ENCODE measurements at regions not wholly inside any gene's neighbourhood (a gene's known extent, or its start where the extent isn't known, plus 50 kb on each side); places are given as distances from the start of the nearest gene placed in this dataset.
A peak's percentile ranks its signal among the peaks of the same experiment; 100 is the strongest.
"Not testable (repeated sequence)": the region's sequence is repeated elsewhere in the genome, so short reads cannot be mapped to it uniquely, and the experiment has no call there.

GRCh38 chr1:232743999-232744398, 61.2 kb upstream of the MAP10 start:
- no peaks in the 10 kb centered on the region; the same call in 1 of the 2 replicates for H3K36me3 ChIP-seq (ENCODE audit: low read depth, low read length)
- H3K27me3 ChIP-seq (ENCODE audit: low read length) = no peaks in the 10 kb centered on the region
- H4K20me1 ChIP-seq (ENCODE audit: low read length) = no peaks in the 10 kb centered on the region
- H3K9me3 ChIP-seq (ENCODE audit: low read length) = 0 out of 2 replicates have a peak, but pooled peaks cover 3% of the 10 kb centered on the region
- intact Hi-C loops (cut with micrococcal nuclease) = no loop called here
- no peaks in the 10 kb centered on the region for H3K9me2 ChIP-seq (replicated peaks; ENCODE audit: low read length)
- no peaks in the 10 kb centered on the region for H3K4me1 ChIP-seq (ENCODE audit: insufficient read depth, low read length)
- H3F3A ChIP-seq (ENCODE audit: low read length, unreplicated experiment) = no peaks in the 10 kb centered on the region
- no peaks in the 10 kb centered on the region for H3K79me2 ChIP-seq (ENCODE audit: low read length)
- ATAC-seq (no peak), DNase-seq (no peak)
- no peak overlapping the region for H2AFZ ChIP-seq (ENCODE audit: low read length)
- H3K27ac ChIP-seq (ENCODE audit: low read length) = no peak overlapping the region
- ChIA-PET CTCF (no interaction called here), POLR2A (ENCODE audit: unreplicated experiment) (no interaction called here)
- no peak overlapping the region for H3K4me2 ChIP-seq (ENCODE audit: low read length)
- no TSS peak for BruUV-seq (replicated peaks)
- no peak overlapping the region for H3K9ac ChIP-seq (ENCODE audit: low read length)
- no peak overlapping the region for H3K4me3 ChIP-seq (ENCODE audit: low read length)
- TF ChIP-seq CTCF (conservative IDR thresholded peaks at IDR 0.05; ENCODE audit: low read depth, low read length) (no peak), EZH2 (IDR thresholded peaks at IDR 0.05; ENCODE audit: low read length, unreplicated experiment) (no peak), EZH2phosphoT487 (IDR thresholded peaks at IDR 0.05; ENCODE audit: borderline replicate concordance, low read length) (no peak)

DNA sequence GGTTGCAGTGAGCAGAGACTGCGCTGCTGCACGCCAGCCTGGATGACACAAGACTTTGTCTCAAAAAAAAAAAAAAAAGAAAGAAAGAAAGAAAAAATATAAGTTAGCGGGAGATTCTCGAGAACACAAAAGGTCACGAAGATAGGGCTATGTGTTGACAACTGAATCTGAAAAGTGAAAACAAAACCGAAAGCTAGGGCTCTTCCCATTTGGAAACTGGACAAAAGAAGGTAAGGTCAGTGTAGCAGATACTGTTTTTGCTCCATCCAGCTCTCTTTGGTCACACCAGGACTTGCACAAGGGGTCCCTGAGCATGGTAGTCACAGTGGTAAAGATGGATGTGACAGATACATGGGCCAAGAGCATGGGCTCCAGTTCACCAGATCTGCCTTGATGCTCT, 60.4 kb upstream of the MAP10 start:
- Histone ChIP-seq H3K9me3 (ENCODE audit: low read length) (peaks cover 11% of the 10 kb centered on the region; the same call in 1 of the 2 replicates), H3K4me1 (ENCODE audit: insufficient read depth, low read length) (no peaks in the 10 kb centered on the region), H3K9me2 (replicated peaks; ENCODE audit: low read length) (no peaks in the 10 kb centered on the region), H3K36me3 (ENCODE audit: low read depth, low read length) (peaks cover 6% of the 10 kb centered on the region; the same call in 1 of the 2 replicates), H3F3A (ENCODE audit: low read length, unreplicated experiment) (no peaks in the 10 kb centered on the region), H3K79me2 (ENCODE audit: low read length) (no peaks in the 10 kb centered on the region), H3K27me3 (ENCODE audit: low read length) (no peaks in the 10 kb centered on the region), H3K9ac (ENCODE audit: low read length) (no peak overlapping the region), H2AFZ (ENCODE audit: low read length) (no peak overlapping the region), H3K4me3 (ENCODE audit: low read length) (no peak overlapping the region), H4K20me1 (ENCODE audit: low read length) (no peaks in the 10 kb centered on the region), H3K4me2 (ENCODE audit: low read length) (no peak overlapping the region), H3K27ac (ENCODE audit: low read length) (no peak overlapping the region)
- POLR2A ChIA-PET (ENCODE audit: unreplicated experiment) = no interaction called here
- no peak for DNase-seq
- no peak for ATAC-seq
- CTCF ChIA-PET = no interaction called here
- intact Hi-C loops (cut with micrococcal nuclease) = no loop called here
- TF ChIP-seq CTCF (conservative IDR thresholded peaks at IDR 0.05; ENCODE audit: low read depth, low read length) = no peak
- TF ChIP-seq EZH2 (IDR thresholded peaks at IDR 0.05; ENCODE audit: low read length, unreplicated experiment) = no peak
- no peak for TF ChIP-seq EZH2phosphoT487 (IDR thresholded peaks at IDR 0.05; ENCODE audit: borderline replicate concordance, low read length)
- no TSS peak for BruUV-seq (replicated peaks)

- H3F3A ChIP-seq (ENCODE audit: low read length, unreplicated experiment); H3K4me3 ChIP-seq (ENCODE audit: low read length); ATAC-seq; H4K20me1 ChIP-seq (ENCODE audit: low read length); H3K4me1 ChIP-seq (ENCODE audit: insufficient read depth, low read length); CTCF ChIA-PET; BruUV-seq (replicated peaks); H3K4me2 ChIP-seq (ENCODE audit: low read length); H3K27me3 ChIP-seq (ENCODE audit: low read length); POLR2A ChIA-PET (ENCODE audit: unreplicated experiment); H3K36me3 ChIP-seq (ENCODE audit: low read depth, low read length); H3K9ac ChIP-seq (ENCODE audit: low read length); H2AFZ ChIP-seq (ENCODE audit: low read length); intact Hi-C loops (cut with micrococcal nuclease); H3K79me2 ChIP-seq (ENCODE audit: low read length); H3K9me2 ChIP-seq (replicated peaks; ENCODE audit: low read length); H3K27ac ChIP-seq (ENCODE audit: low read length): not testable (repeated sequence)
- H3K9me3 ChIP-seq (ENCODE audit: low read length) = peaks cover 13% of the 10 kb centered on the region; the same call in 1 of the 2 replicates
- DNase-seq = peak; percentile 37
Observed at GRCh38 chr1:232745698-232746097, 59.5 kb upstream of the MAP10 start.
